HG03521 (cell line): ENCODE measurements at regions not wholly inside any gene's neighbourhood (a gene's known extent, or its start where the extent isn't known, plus 50 kb on each side); places are given as distances from the start of the nearest gene placed in this dataset.

ENCODE experiments used
- ATAC-seq: cut with Tn5 transposase; IDR thresholded peaks from one replicate; pipeline ENCODE4 v1.9.1; 2021; ENCODE audit warnings: mild to moderate bottlenecking, moderate library complexity; ENCODE audit not compliant: unreplicated experiment

- no peak for ATAC-seq
These were observed 67.1 kb upstream of the DUSP22 start for GRCh38 chr6:225121-225721.

DNA sequence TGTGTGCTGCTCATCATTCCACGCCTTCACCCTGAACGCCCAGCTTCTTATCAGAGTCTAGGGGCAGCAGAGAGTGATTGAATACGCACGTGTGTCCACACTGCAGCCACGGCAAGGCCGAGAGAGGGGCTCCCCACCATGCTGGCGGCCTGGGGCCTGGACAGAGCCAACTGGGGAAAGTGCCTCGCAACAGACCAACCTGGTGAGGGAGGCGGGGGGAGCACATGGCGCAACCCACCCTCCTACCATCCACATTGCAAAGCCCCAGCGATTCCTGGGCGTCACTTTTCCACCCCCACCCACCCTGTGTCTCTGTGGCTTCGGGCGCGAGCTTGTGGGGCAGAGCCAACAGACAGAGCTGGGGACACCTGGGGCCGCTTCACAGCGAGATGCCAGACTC, 66.4 kb upstream of the DUSP22 start:
- no peak for ATAC-seq

- ATAC-seq: no peak
These were observed 65.7 kb upstream of the DUSP22 start for GRCh38 chr6:226516-227073.

DNA sequence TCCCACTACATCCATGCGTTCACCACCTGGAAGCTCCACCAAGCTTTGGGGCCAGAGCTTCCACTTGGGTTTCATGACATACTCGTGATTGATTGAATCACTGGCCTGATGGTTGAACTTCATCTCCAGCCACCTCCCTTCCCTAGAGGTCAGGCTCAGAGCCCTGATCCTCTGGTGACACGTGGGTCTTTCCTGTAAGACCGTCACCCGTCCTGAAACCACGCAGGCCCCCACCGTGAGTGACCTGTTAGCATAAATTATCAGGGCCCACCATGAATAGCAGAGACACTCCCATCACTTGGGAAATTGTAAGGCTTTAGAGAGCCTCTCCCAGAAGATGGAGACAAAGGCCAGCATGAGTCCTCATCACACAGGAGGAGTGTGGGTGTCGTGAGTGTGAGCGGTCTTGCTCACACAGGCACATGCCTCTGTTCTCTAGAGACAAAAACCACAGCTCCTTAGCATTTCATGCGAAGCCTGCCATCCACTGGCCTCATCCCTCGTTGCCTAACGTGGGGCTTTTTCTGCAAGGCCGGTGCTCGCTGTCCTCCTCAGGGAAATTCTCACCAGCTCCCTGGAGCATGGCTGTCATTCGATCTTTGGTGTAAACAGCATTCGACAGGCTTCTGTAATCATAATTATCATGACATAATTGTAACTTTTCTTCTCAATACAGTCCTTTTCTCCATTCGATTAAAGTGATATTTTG, 65.1 kb upstream of the DUSP22 start:
- ATAC-seq: peak; percentile 22

GRCh38 chr6:227812-228338, 64.4 kb upstream of the DUSP22 start:
- ATAC-seq: no peak

- peak; percentile 29 for ATAC-seq
These were observed 63.2 kb upstream of the DUSP22 start for GRCh38 chr6:228881-229651.

DNA sequence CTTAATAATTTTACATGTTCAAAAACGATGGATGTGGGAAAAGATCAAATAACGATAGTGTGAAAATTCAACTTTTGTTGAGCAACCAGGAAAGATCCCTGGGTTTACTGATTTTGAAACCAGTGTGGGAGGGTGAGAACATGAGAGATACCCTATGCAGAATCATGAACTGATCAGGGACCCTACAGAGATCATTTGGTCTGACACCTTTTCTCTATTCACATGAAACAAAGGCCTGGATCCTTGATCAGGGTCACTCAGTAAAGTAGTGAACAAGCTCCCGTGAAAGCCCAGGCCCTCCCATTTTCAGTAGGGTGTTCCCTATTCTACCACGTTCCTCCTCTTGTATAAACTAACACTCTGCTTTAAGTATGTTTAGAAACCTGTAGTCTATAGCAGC, 60.5 kb upstream of the DUSP22 start:
- ATAC-seq: no peak

DNA sequence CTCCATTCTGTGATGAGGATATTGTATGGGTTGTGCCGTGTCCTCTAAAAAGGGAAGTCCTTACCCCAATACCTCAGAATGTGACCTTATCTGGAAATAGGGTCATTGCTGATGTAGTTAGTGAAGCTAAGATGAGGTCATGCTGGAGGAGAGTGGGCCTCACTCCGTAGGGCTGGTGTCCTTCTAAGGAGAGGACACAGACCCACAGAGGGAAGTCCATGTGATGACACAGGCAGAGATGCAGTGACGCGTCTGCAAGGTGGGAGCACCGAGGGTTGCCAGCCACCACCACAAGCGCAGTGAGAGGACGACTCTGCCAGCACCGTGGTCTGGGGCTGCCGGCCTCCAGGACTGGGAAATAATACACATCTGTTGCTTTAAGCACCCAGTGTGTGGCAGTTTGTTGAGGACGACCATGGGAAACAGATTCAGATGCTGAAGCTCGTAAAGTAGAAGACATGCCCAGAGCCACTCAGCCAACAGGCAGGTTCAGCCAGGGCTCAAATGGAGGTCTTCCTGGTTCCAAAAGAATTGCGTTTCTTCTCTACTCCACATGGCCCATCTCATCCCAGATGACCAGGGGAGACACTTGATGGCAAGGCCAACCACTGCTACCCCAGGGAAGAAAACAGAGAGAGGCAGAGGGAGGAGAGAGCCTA, 59.2 kb upstream of the DUSP22 start:
- ATAC-seq: no peak

- ATAC-seq: no peak
These were observed 57.4 kb upstream of the DUSP22 start for GRCh38 chr6:234706-235372.

GRCh38 chr6:235763-236360, 56.4 kb upstream of the DUSP22 start:
- ATAC-seq: peak; percentile 54

- ATAC-seq: no peak
These were observed 55.8 kb upstream of the DUSP22 start for GRCh38 chr6:236519-236918.

GRCh38 chr6:240151-240550, 52.1 kb upstream of the DUSP22 start:
- ATAC-seq: no peak

GRCh38 chr6:241336-241865, 50.9 kb upstream of the DUSP22 start:
- no peak for ATAC-seq
